Hypothalamus (tissue), 51 donors: ENCODE measurements at regions not wholly inside any gene's neighbourhood (a gene's known extent, or its start where the extent isn't known, plus 50 kb on each side); places are given as distances from the start of the nearest gene placed in this dataset.
A peak's percentile ranks its signal among the peaks of the same experiment; 100 is the strongest.

ENCODE experiments used
- DNase-seq, 51 donors: peaks; one replicate each; lab custom pipeline; 2025; lab: John Stamatoyannopoulos, UW

GRCh38 chr11:91209306-91209705 is 986.5 kb upstream of the CHORDC1 start:
- DNase-seq: no peak

GRCh38 chr11:91199866-91200265 is 977.0 kb upstream of the CHORDC1 start:
- DNase-seq: no peak

- no peak for DNase-seq
These were observed 971.7 kb upstream of the CHORDC1 start for GRCh38 chr11:91194546-91194945.

GRCh38 chr11:91188484-91188883 is 965.6 kb upstream of the CHORDC1 start:
- DNase-seq: no peak

GRCh38 chr11:91187314-91187713 is 964.5 kb upstream of the CHORDC1 start:
- DNase-seq: no peak

- DNase-seq: no peak
These were observed 955.5 kb upstream of the CHORDC1 start for GRCh38 chr11:91178366-91178765.

- DNase-seq: no peak
These were observed 951.9 kb upstream of the CHORDC1 start for GRCh38 chr11:91174734-91175133.

- no peak for DNase-seq
These were observed 951.3 kb upstream of the CHORDC1 start for GRCh38 chr11:91174193-91174592.

GRCh38 chr11:91173701-91174100 is 950.9 kb upstream of the CHORDC1 start:
- DNase-seq: no peak

GRCh38 chr11:91170711-91171110 is 947.9 kb upstream of the CHORDC1 start:
- DNase-seq: no peak

- no peak for DNase-seq
These were observed 941.6 kb upstream of the CHORDC1 start for GRCh38 chr11:91164452-91164822.

- peak in 1 of 51 donors; percentile 9 for DNase-seq
These were observed 941.0 kb upstream of the CHORDC1 start for GRCh38 chr11:91163619-91164451.

- DNase-seq: no peak
These were observed 937.8 kb upstream of the CHORDC1 start for GRCh38 chr11:91160661-91161060.

- DNase-seq: no peak
These were observed 936.2 kb upstream of the CHORDC1 start for GRCh38 chr11:91158891-91159537.

- no peak for DNase-seq
These were observed 935.4 kb upstream of the CHORDC1 start for GRCh38 chr11:91158297-91158696.

GRCh38 chr11:91156041-91156440 is 933.2 kb upstream of the CHORDC1 start:
- DNase-seq: no peak

- DNase-seq: no peak
These were observed 925.0 kb upstream of the CHORDC1 start for GRCh38 chr11:91147885-91148284.

- DNase-seq: no peak
These were observed 918.8 kb upstream of the CHORDC1 start for GRCh38 chr11:91141655-91142054.

GRCh38 chr11:91136631-91137030 is 913.8 kb upstream of the CHORDC1 start:
- DNase-seq: no peak

GRCh38 chr11:91133361-91133760 is 910.5 kb upstream of the CHORDC1 start:
- DNase-seq: no peak

GRCh38 chr11:91129596-91129995 is 906.7 kb upstream of the CHORDC1 start:
- DNase-seq: no peak

- DNase-seq: no peak
These were observed 901.5 kb upstream of the CHORDC1 start for GRCh38 chr11:91124363-91124762.
